ENCODE measurements at regions not wholly inside any gene's neighbourhood (a gene's known extent, or its start where the extent isn't known, plus 50 kb on each side); places are given as distances from the start of the nearest gene placed in this dataset.

- H3K27me3 ChIP-seq (ENCODE audit: control insufficient read depth, insufficient read depth, low read length) = no peaks in the 10 kb centered on the region
- H3K27ac ChIP-seq (ENCODE audit: low read depth, low read length) = no peak overlapping the region
- no peaks in the 10 kb centered on the region for H3K4me1 ChIP-seq (ENCODE audit: control insufficient read depth, insufficient read depth, low read length)
- no peak overlapping the region for H3K4me3 ChIP-seq (ENCODE audit: low read depth, low read length)
- H3K36me3 ChIP-seq (ENCODE audit: control insufficient read depth, insufficient read depth, low read length) = no peaks in the 10 kb centered on the region
- no peaks in the 10 kb centered on the region for H3K9me3 ChIP-seq (ENCODE audit: control insufficient read depth, insufficient read depth, low read length)
- H3K9ac ChIP-seq (ENCODE audit: low read depth, low read length) = no peak overlapping the region
These were observed 217.3 kb downstream of the TBXT start for GRCh38 chr6:165950316-165950715.

GRCh38 chr6:165949324-165949723 lies 218.3 kb downstream of the TBXT start:
- H3K27ac ChIP-seq (ENCODE audit: low read depth, low read length) = no peak overlapping the region

GRCh38 chr6:165944002-165944466 lies 223.6 kb downstream of the TBXT start:
- Histone ChIP-seq H3K4me3 (ENCODE audit: low read depth, low read length) (no peak overlapping the region), H3K27me3 (ENCODE audit: control insufficient read depth, insufficient read depth, low read length) (no peaks in the 10 kb centered on the region), H3K36me3 (ENCODE audit: control insufficient read depth, insufficient read depth, low read length) (no peaks in the 10 kb centered on the region), H3K27ac (ENCODE audit: low read depth, low read length) (no peak overlapping the region), H3K4me1 (ENCODE audit: control insufficient read depth, insufficient read depth, low read length) (no peaks in the 10 kb centered on the region), H3K9me3 (ENCODE audit: control insufficient read depth, insufficient read depth, low read length) (no peaks in the 10 kb centered on the region), H3K9ac (ENCODE audit: low read depth, low read length) (no peak overlapping the region)

More at GRCh38 chr6:165949324-165949723, 218.3 kb downstream of the TBXT start:
- H3K4me3 ChIP-seq (ENCODE audit: low read depth, low read length) = no peak overlapping the region
- no peaks in the 10 kb centered on the region for H3K27me3 ChIP-seq (ENCODE audit: control insufficient read depth, insufficient read depth, low read length)
- H3K36me3 ChIP-seq (ENCODE audit: control insufficient read depth, insufficient read depth, low read length) = no peaks in the 10 kb centered on the region
- H3K9ac ChIP-seq (ENCODE audit: low read depth, low read length) = no peak overlapping the region
- H3K9me3 ChIP-seq (ENCODE audit: control insufficient read depth, insufficient read depth, low read length) = no peaks in the 10 kb centered on the region
- no peaks in the 10 kb centered on the region for H3K4me1 ChIP-seq (ENCODE audit: control insufficient read depth, insufficient read depth, low read length)

- Histone ChIP-seq H3K4me3 (ENCODE audit: low read depth, low read length) (no peak overlapping the region), H3K27ac (ENCODE audit: low read depth, low read length) (no peak overlapping the region), H3K9ac (ENCODE audit: low read depth, low read length) (no peak overlapping the region), H3K9me3 (ENCODE audit: control insufficient read depth, insufficient read depth, low read length) (no peaks in the 10 kb centered on the region), H3K4me1 (ENCODE audit: control insufficient read depth, insufficient read depth, low read length) (no peaks in the 10 kb centered on the region), H3K36me3 (ENCODE audit: control insufficient read depth, insufficient read depth, low read length) (no peaks in the 10 kb centered on the region), H3K27me3 (ENCODE audit: control insufficient read depth, insufficient read depth, low read length) (no peaks in the 10 kb centered on the region)
These were observed 225.9 kb downstream of the TBXT start for GRCh38 chr6:165941786-165942185.

GRCh38 chr6:165941249-165941775 lies 226.3 kb downstream of the TBXT start:
- H3K27me3 ChIP-seq (ENCODE audit: control insufficient read depth, insufficient read depth, low read length) = no peaks in the 10 kb centered on the region

GRCh38 chr6:165940366-165940765 lies 227.3 kb downstream of the TBXT start:
- H3K27me3 ChIP-seq (ENCODE audit: control insufficient read depth, insufficient read depth, low read length) = no peaks in the 10 kb centered on the region
- H3K36me3 ChIP-seq (ENCODE audit: control insufficient read depth, insufficient read depth, low read length) = no peaks in the 10 kb centered on the region
- H3K27ac ChIP-seq (ENCODE audit: low read depth, low read length) = no peak overlapping the region
- H3K4me3 ChIP-seq (ENCODE audit: low read depth, low read length) = no peak overlapping the region
- H3K4me1 ChIP-seq (ENCODE audit: control insufficient read depth, insufficient read depth, low read length) = no peaks in the 10 kb centered on the region
- H3K9me3 ChIP-seq (ENCODE audit: control insufficient read depth, insufficient read depth, low read length) = no peaks in the 10 kb centered on the region
- no peak overlapping the region for H3K9ac ChIP-seq (ENCODE audit: low read depth, low read length)

More at GRCh38 chr6:165941249-165941775, 226.3 kb downstream of the TBXT start:
- H3K4me1 ChIP-seq (ENCODE audit: control insufficient read depth, insufficient read depth, low read length) = no peaks in the 10 kb centered on the region
- H3K36me3 ChIP-seq (ENCODE audit: control insufficient read depth, insufficient read depth, low read length) = no peaks in the 10 kb centered on the region
- no peak overlapping the region for H3K9ac ChIP-seq (ENCODE audit: low read depth, low read length)
- H3K4me3 ChIP-seq (ENCODE audit: low read depth, low read length) = no peak overlapping the region
- no peaks in the 10 kb centered on the region for H3K9me3 ChIP-seq (ENCODE audit: control insufficient read depth, insufficient read depth, low read length)
- no peak overlapping the region for H3K27ac ChIP-seq (ENCODE audit: low read depth, low read length)

GRCh38 chr6:165939601-165940290 lies 227.9 kb downstream of the TBXT start:
- H3K36me3 ChIP-seq (ENCODE audit: control insufficient read depth, insufficient read depth, low read length) = no peaks in the 10 kb centered on the region
- no peaks in the 10 kb centered on the region for H3K27me3 ChIP-seq (ENCODE audit: control insufficient read depth, insufficient read depth, low read length)
- no peak overlapping the region for H3K9ac ChIP-seq (ENCODE audit: low read depth, low read length)
- no peak overlapping the region for H3K27ac ChIP-seq (ENCODE audit: low read depth, low read length)
- H3K4me3 ChIP-seq (ENCODE audit: low read depth, low read length) = no peak overlapping the region
- H3K9me3 ChIP-seq (ENCODE audit: control insufficient read depth, insufficient read depth, low read length) = no peaks in the 10 kb centered on the region
- H3K4me1 ChIP-seq (ENCODE audit: control insufficient read depth, insufficient read depth, low read length) = no peaks in the 10 kb centered on the region

- Histone ChIP-seq H3K9me3 (ENCODE audit: control insufficient read depth, insufficient read depth, low read length) (no peaks in the 10 kb centered on the region), H3K4me1 (ENCODE audit: control insufficient read depth, insufficient read depth, low read length) (no peaks in the 10 kb centered on the region), H3K9ac (ENCODE audit: low read depth, low read length) (no peak overlapping the region), H3K27ac (ENCODE audit: low read depth, low read length) (no peak overlapping the region), H3K4me3 (ENCODE audit: low read depth, low read length) (no peak overlapping the region), H3K27me3 (ENCODE audit: control insufficient read depth, insufficient read depth, low read length) (no peaks in the 10 kb centered on the region), H3K36me3 (ENCODE audit: control insufficient read depth, insufficient read depth, low read length) (no peaks in the 10 kb centered on the region)
These were observed 228.6 kb downstream of the TBXT start for GRCh38 chr6:165939047-165939446.

GRCh38 chr6:165937564-165938358 lies 229.9 kb downstream of the TBXT start:
- no peak overlapping the region for H3K4me3 ChIP-seq (ENCODE audit: low read depth, low read length)
- no peaks in the 10 kb centered on the region for H3K27me3 ChIP-seq (ENCODE audit: control insufficient read depth, insufficient read depth, low read length)
- no peaks in the 10 kb centered on the region for H3K36me3 ChIP-seq (ENCODE audit: control insufficient read depth, insufficient read depth, low read length)
- H3K27ac ChIP-seq (ENCODE audit: low read depth, low read length) = no peak overlapping the region
- H3K4me1 ChIP-seq (ENCODE audit: control insufficient read depth, insufficient read depth, low read length) = no peaks in the 10 kb centered on the region
- H3K9ac ChIP-seq (ENCODE audit: low read depth, low read length) = no peak overlapping the region
- H3K9me3 ChIP-seq (ENCODE audit: control insufficient read depth, insufficient read depth, low read length) = no peaks in the 10 kb centered on the region

GRCh38 chr6:165936660-165937059 lies 231.0 kb downstream of the TBXT start:
- H3K27ac ChIP-seq (ENCODE audit: low read depth, low read length) = no peak overlapping the region
- H3K4me3 ChIP-seq (ENCODE audit: low read depth, low read length) = no peak overlapping the region
- H3K4me1 ChIP-seq (ENCODE audit: control insufficient read depth, insufficient read depth, low read length) = no peaks in the 10 kb centered on the region
- H3K36me3 ChIP-seq (ENCODE audit: control insufficient read depth, insufficient read depth, low read length) = no peaks in the 10 kb centered on the region
- H3K9me3 ChIP-seq (ENCODE audit: control insufficient read depth, insufficient read depth, low read length) = no peaks in the 10 kb centered on the region
- no peaks in the 10 kb centered on the region for H3K27me3 ChIP-seq (ENCODE audit: control insufficient read depth, insufficient read depth, low read length)
- H3K9ac ChIP-seq (ENCODE audit: low read depth, low read length) = no peak overlapping the region

- Histone ChIP-seq H3K9ac (ENCODE audit: low read depth, low read length) (no peak overlapping the region), H3K4me1 (ENCODE audit: control insufficient read depth, insufficient read depth, low read length) (no peaks in the 10 kb centered on the region), H3K27me3 (ENCODE audit: control insufficient read depth, insufficient read depth, low read length) (no peaks in the 10 kb centered on the region), H3K4me3 (ENCODE audit: low read depth, low read length) (no peak overlapping the region), H3K27ac (ENCODE audit: low read depth, low read length) (no peak overlapping the region), H3K9me3 (ENCODE audit: control insufficient read depth, insufficient read depth, low read length) (no peaks in the 10 kb centered on the region), H3K36me3 (ENCODE audit: control insufficient read depth, insufficient read depth, low read length) (no peaks in the 10 kb centered on the region)
These were observed 231.6 kb downstream of the TBXT start for GRCh38 chr6:165936096-165936495.
